GM19239 (cell line): ENCODE measurements at regions not wholly inside any gene's neighbourhood (a gene's known extent, or its start where the extent isn't known, plus 50 kb on each side); places are given as distances from the start of the nearest gene placed in this dataset.
"Not testable (repeated sequence)": the region's sequence is repeated elsewhere in the genome, so short reads cannot be mapped to it uniquely, and the experiment has no call there.

ENCODE experiments used
- DNase-seq: peaks from one replicate; pipeline ENCODE4 v3.0.0; 2011; ENCODE audit warnings: low spot score; ENCODE audit not compliant: insufficient read length
- FAIRE-seq: peaks from 2 replicates; lab custom pipeline; 2011; peaks lifted over from hg19 to GRCh38; lab: Jason Lieb, UNC

- FAIRE-seq = no peak
Measured at GRCh38 chr6:145544041-145544440, 191.3 kb downstream of the EPM2A start.

GRCh38 chr6:145544514-145544913, 190.8 kb downstream of the EPM2A start:
- no peak for FAIRE-seq
- no peak for DNase-seq

More at GRCh38 chr6:145544041-145544440, 191.3 kb downstream of the EPM2A start:
- no peak for DNase-seq

- FAIRE-seq (no peak), DNase-seq (no peak)
Measured at GRCh38 chr6:145546265-145546664, 189.1 kb downstream of the EPM2A start.

- DNase-seq (no peak), FAIRE-seq (no peak)
Measured at GRCh38 chr6:145547594-145548335, 187.6 kb downstream of the EPM2A start.

- FAIRE-seq = no peak
- no peak for DNase-seq
Measured at GRCh38 chr6:145548933-145549648, 186.2 kb downstream of the EPM2A start.

GRCh38 chr6:145551164-145551563, 184.2 kb downstream of the EPM2A start:
- no peak for FAIRE-seq
- no peak for DNase-seq

GRCh38 chr6:145555084-145555483, 180.2 kb downstream of the EPM2A start:
- no peak for FAIRE-seq
- DNase-seq = no peak

- DNase-seq (no peak), FAIRE-seq (no peak)
Measured at GRCh38 chr6:145557474-145557873, 177.8 kb downstream of the EPM2A start.

GRCh38 chr6:145559836-145560235, 175.5 kb downstream of the EPM2A start:
- no peak for FAIRE-seq

GRCh38 chr6:145561095-145562072, 173.9 kb downstream of the EPM2A start:
- FAIRE-seq (no peak), DNase-seq (no peak)

More at GRCh38 chr6:145559836-145560235, 175.5 kb downstream of the EPM2A start:
- DNase-seq = no peak

GRCh38 chr6:145562771-145563615, 172.3 kb downstream of the EPM2A start:
- no peak for FAIRE-seq
- DNase-seq = no peak

GRCh38 chr6:145564553-145564952, 170.8 kb downstream of the EPM2A start:
- DNase-seq = no peak
- no peak for FAIRE-seq

GRCh38 chr6:145567684-145568252, 167.6 kb downstream of the EPM2A start:
- DNase-seq = no peak
- FAIRE-seq = no peak

- DNase-seq = no peak
- no peak for FAIRE-seq
Measured at GRCh38 chr6:145569140-145569539, 166.2 kb downstream of the EPM2A start.

GRCh38 chr6:145570336-145570735, 165.0 kb downstream of the EPM2A start:
- not testable (repeated sequence) for DNase-seq, FAIRE-seq

- not testable (repeated sequence) for FAIRE-seq
Measured at GRCh38 chr6:145574269-145574668, 161.1 kb downstream of the EPM2A start.

More at GRCh38 chr6:145574269-145574668, 161.1 kb downstream of the EPM2A start:
- DNase-seq = not testable (repeated sequence)
